ENCODE measurements at regions not wholly inside any gene's neighbourhood (a gene's known extent, or its start where the extent isn't known, plus 50 kb on each side); places are given as distances from the start of the nearest gene placed in this dataset.

DNA sequence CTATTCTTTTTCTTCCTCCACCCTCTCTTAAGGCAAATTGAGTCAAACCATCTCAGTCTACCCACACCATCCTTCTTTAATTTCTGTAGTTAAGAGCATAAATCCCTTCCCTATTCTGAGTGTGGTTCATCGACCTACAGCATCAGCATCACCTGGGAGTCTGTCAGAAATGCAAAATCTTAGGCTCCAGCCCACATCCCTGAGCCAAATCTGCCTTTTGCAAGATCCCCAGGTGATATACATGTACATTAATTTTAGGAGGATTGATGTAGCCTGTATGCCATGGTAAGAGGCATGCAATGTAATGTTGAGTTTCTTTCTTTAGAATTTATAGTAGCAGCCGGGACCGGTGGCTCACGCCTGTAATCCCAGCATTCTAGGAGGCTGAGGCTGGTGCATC is 151.7 kb upstream of the TNP1 start:
- H3K9ac ChIP-seq (ENCODE audit: low read depth in 1 of 3, low read length in 3 of 3), result no peak overlapping the region
- no peaks in the 10 kb centered on the region for H3K4me1 ChIP-seq (ENCODE audit: control insufficient read depth in 3 of 3, insufficient read depth in 3 of 3, low read length in 3 of 3)
- no peaks in the 10 kb centered on the region for H3K9me3 ChIP-seq (ENCODE audit: control insufficient read depth in 3 of 3, low read length in 3 of 3)
- H3K27ac ChIP-seq (ENCODE audit: low read depth, low read length), result no peak overlapping the region
- no peak overlapping the region for H3K4me3 ChIP-seq (ENCODE audit: low read length in 3 of 3)
- H3K36me3 ChIP-seq (ENCODE audit: control insufficient read depth in 3 of 3, insufficient read depth in 3 of 3, low read length in 3 of 3), result no peaks in the 10 kb centered on the region
- no peaks in the 10 kb centered on the region for H3K27me3 ChIP-seq (ENCODE audit: control insufficient read depth in 3 of 3, insufficient read depth in 3 of 3, low read length in 3 of 3)

DNA sequence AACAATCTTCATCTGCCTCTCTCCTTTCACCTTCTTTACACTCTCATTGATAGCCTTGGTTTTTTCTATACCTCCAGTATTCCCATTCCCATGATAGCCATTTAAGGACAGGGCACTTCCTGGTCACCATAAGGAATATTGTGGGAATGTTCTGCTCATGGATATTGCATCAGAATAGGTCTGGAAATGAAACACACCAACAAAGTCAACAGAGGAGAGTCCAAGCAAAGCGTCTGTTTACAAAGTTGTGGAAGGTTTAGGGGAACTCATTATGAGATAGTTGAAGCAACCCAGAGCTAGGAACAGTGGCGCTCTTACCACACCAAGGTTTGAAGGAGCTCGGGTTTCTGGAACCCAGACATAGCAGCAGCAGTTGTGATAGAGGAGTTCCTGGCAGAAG is 150.3 kb upstream of the TNP1 start:
- Histone ChIP-seq H3K9me3 (ENCODE audit: control insufficient read depth in 3 of 3, low read length in 3 of 3) (no peaks in the 10 kb centered on the region), H3K4me1 (ENCODE audit: control insufficient read depth in 3 of 3, insufficient read depth in 3 of 3, low read length in 3 of 3) (peaks cover 0 to 3% (median under 1%) of the 10 kb centered on the region in 3 donors), H3K9ac (ENCODE audit: low read depth in 1 of 3, low read length in 3 of 3) (no peak overlapping the region), H3K4me3 (ENCODE audit: low read length in 3 of 3) (no peak overlapping the region), H3K36me3 (ENCODE audit: control insufficient read depth in 3 of 3, insufficient read depth in 3 of 3, low read length in 3 of 3) (no peaks in the 10 kb centered on the region), H3K27me3 (ENCODE audit: control insufficient read depth in 3 of 3, insufficient read depth in 3 of 3, low read length in 3 of 3) (no peaks in the 10 kb centered on the region), H3K27ac (ENCODE audit: low read depth, low read length) (no peak overlapping the region)

DNA sequence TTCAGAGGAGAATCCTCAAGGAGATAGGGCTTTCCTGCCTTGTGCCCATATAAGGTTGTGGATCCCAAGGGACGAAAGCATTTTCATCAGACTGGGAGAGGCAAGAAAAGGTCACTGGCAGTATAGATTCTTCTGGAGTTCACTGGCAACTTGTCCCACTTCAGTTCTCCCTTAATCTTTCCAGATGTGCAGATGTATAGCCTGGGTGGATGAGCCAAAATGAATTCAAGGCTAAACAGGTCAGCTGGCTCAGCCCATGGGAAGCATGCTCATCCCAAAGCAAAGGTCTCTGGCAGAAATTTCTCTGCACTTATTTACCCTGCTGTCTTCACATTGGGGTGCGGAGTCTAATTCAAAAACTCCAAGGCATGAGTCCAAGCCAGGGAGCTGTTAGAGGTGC is 148.9 kb upstream of the TNP1 start:
- H3K4me1 ChIP-seq (ENCODE audit: control insufficient read depth in 3 of 3, insufficient read depth in 3 of 3, low read length in 3 of 3), result peaks cover 0 to 4% (median 3%) of the 10 kb centered on the region in 3 donors
- no peaks in the 10 kb centered on the region for H3K27me3 ChIP-seq (ENCODE audit: control insufficient read depth in 3 of 3, insufficient read depth in 3 of 3, low read length in 3 of 3)
- no peak overlapping the region for H3K9ac ChIP-seq (ENCODE audit: low read depth in 1 of 3, low read length in 3 of 3)
- no peaks in the 10 kb centered on the region for H3K36me3 ChIP-seq (ENCODE audit: control insufficient read depth in 3 of 3, insufficient read depth in 3 of 3, low read length in 3 of 3)
- H3K4me3 ChIP-seq (ENCODE audit: low read length in 3 of 3), result no peak overlapping the region
- H3K27ac ChIP-seq (ENCODE audit: low read depth, low read length), result no peak overlapping the region
- H3K9me3 ChIP-seq (ENCODE audit: control insufficient read depth in 3 of 3, low read length in 3 of 3), result no peaks in the 10 kb centered on the region

DNA sequence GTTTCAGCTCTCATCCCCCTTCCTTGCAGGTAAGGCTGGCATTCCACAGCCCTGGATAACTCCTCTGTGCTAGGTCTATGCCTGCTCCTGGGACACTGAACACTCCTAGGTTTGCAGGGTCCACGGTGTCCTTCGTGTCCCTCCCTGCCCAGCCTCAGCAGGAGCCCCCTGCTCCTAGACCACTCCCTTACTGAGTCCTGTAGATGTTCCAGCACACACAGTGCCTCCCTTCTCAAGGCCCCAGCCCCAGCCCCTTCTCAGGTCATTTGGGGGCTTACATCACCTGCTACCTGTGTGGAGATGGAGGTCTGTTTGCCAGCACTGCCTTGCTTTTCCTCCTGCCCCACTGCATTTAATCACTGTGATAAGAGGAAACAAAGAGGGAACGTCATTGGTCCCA is 146.4 kb upstream of the TNP1 start:
- H3K4me1 ChIP-seq (ENCODE audit: control insufficient read depth in 3 of 3, insufficient read depth in 3 of 3, low read length in 3 of 3), result peaks cover 0 to 4% (median 3%) of the 10 kb centered on the region in 3 donors
- no peak overlapping the region for H3K9ac ChIP-seq (ENCODE audit: low read depth in 1 of 3, low read length in 3 of 3)
- H3K27me3 ChIP-seq (ENCODE audit: control insufficient read depth in 3 of 3, insufficient read depth in 3 of 3, low read length in 3 of 3), result no peaks in the 10 kb centered on the region
- H3K27ac ChIP-seq (ENCODE audit: low read depth, low read length), result no peak overlapping the region
- no peaks in the 10 kb centered on the region for H3K9me3 ChIP-seq (ENCODE audit: control insufficient read depth in 3 of 3, low read length in 3 of 3)
- no peaks in the 10 kb centered on the region for H3K36me3 ChIP-seq (ENCODE audit: control insufficient read depth in 3 of 3, insufficient read depth in 3 of 3, low read length in 3 of 3)
- H3K4me3 ChIP-seq (ENCODE audit: low read length in 3 of 3), result no peak overlapping the region

DNA sequence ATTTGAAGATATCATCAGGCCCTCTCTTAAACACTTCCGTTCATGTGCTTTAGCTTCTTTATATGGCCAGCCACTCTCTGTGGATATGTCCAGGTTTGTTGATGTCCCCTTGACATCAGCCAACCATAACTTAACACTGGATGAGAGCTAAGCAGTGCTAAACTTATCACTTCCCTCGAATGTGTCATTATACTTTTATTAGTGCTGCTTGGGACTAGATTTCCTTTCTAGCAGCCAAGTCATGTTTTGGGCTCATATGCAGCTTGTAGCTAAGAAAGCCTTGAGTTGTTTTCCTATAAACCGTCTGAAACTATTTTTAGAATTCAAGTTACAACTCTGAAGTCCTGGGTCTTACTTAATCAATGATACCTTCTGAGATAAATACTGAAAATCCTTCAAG is 144.8 kb upstream of the TNP1 start:
- Histone ChIP-seq H3K27ac (ENCODE audit: low read depth, low read length) (no peak overlapping the region), H3K4me3 (ENCODE audit: low read length in 3 of 3) (no peak overlapping the region), H3K4me1 (ENCODE audit: control insufficient read depth in 3 of 3, insufficient read depth in 3 of 3, low read length in 3 of 3) (peaks cover 0 to 4% (median 3%) of the 10 kb centered on the region in 3 donors), H3K9ac (ENCODE audit: low read depth in 1 of 3, low read length in 3 of 3) (no peak overlapping the region), H3K9me3 (ENCODE audit: control insufficient read depth in 3 of 3, low read length in 3 of 3) (no peaks in the 10 kb centered on the region), H3K36me3 (ENCODE audit: control insufficient read depth in 3 of 3, insufficient read depth in 3 of 3, low read length in 3 of 3) (no peaks in the 10 kb centered on the region), H3K27me3 (ENCODE audit: control insufficient read depth in 3 of 3, insufficient read depth in 3 of 3, low read length in 3 of 3) (no peaks in the 10 kb centered on the region)

DNA sequence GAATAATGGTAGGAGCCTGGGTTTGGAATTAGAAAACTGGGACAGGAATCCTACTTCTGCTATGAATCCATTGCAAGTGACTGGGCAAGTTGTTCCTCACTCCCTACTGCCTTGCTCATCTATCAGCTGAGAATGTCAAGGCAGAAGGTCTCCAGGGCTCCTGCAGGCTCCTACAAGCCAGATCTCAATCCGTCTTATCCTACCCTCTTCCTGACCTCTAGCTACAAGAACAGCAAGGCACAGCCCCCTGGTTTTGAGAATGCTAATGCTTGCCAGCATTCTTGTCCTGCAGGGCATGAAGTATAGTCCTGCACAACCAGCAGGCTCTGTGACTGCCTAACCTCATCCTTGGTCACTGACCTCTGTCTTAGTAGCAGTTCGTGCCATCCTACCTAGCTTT is 141.9 kb upstream of the TNP1 start:
- Histone ChIP-seq H3K4me1 (ENCODE audit: control insufficient read depth in 3 of 3, insufficient read depth in 3 of 3, low read length in 3 of 3) (peaks cover 0 to 4% (median 3%) of the 10 kb centered on the region in 3 donors), H3K9ac (ENCODE audit: low read depth in 1 of 3, low read length in 3 of 3) (no peak overlapping the region), H3K4me3 (ENCODE audit: low read length in 3 of 3) (no peak overlapping the region), H3K27me3 (ENCODE audit: control insufficient read depth in 3 of 3, insufficient read depth in 3 of 3, low read length in 3 of 3) (no peaks in the 10 kb centered on the region), H3K9me3 (ENCODE audit: control insufficient read depth in 3 of 3, low read length in 3 of 3) (no peaks in the 10 kb centered on the region), H3K36me3 (ENCODE audit: control insufficient read depth in 3 of 3, insufficient read depth in 3 of 3, low read length in 3 of 3) (no peaks in the 10 kb centered on the region), H3K27ac (ENCODE audit: low read depth, low read length) (no peak overlapping the region)

DNA sequence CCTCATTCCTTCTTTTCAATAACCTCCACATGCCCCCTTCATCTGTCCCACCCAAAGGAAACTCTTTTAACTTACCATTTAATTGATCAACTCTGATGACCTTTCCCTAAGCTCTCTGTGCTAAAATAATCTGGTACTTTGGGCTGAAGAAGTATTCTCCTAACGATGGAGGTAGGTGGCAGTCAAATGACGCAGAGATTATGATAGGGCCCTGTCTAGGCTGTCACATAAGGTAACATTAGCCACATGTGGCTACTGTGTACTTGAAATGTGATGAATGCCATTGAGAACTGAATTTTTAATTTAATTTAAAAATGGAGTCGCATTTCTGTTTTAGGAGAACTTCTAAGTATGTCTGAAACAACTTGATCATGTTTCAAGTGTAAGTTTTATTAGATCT is 140.5 kb upstream of the TNP1 start:
- Histone ChIP-seq H3K9ac (ENCODE audit: low read depth in 1 of 3, low read length in 3 of 3) (no peak overlapping the region), H3K27me3 (ENCODE audit: control insufficient read depth in 3 of 3, insufficient read depth in 3 of 3, low read length in 3 of 3) (no peaks in the 10 kb centered on the region), H3K9me3 (ENCODE audit: control insufficient read depth in 3 of 3, low read length in 3 of 3) (no peaks in the 10 kb centered on the region), H3K27ac (ENCODE audit: low read depth, low read length) (no peak overlapping the region), H3K4me3 (ENCODE audit: low read length in 3 of 3) (no peak overlapping the region), H3K4me1 (ENCODE audit: control insufficient read depth in 3 of 3, insufficient read depth in 3 of 3, low read length in 3 of 3) (peaks cover 0 to 4% (median 2%) of the 10 kb centered on the region in 3 donors), H3K36me3 (ENCODE audit: control insufficient read depth in 3 of 3, insufficient read depth in 3 of 3, low read length in 3 of 3) (no peaks in the 10 kb centered on the region)

DNA sequence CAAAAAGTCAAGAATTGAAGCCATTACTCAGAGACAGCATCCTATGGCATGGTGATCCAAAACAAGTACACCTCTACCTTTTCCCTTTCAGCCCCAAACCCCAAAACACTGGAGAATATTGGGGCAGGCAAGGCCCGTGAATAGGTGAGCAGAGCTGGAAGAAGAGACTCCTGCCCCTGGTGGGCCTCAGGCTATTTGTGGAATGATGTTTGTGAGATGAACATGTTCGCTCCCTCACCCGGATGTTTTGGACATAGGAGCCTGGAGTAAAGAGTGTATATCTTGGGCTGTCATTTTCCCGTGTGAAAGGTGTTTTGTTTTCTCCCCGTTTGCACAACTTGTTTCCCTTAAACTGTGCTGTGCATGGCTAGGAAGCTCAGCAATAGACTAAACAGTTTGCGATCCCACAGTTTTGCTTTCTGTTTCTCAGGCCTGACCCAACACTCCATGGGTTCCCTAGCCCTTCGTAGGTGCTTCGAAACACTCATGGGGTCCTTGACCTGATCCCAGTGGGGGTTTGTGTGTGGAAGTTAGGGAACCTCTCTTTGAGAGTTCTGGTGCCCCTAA is 136.5 kb upstream of the TNP1 start:
- Histone ChIP-seq H3K27me3 (ENCODE audit: control insufficient read depth in 3 of 3, insufficient read depth in 3 of 3, low read length in 3 of 3) (no peaks in the 10 kb centered on the region), H3K4me3 (ENCODE audit: low read length in 3 of 3) (no peak overlapping the region), H3K9ac (ENCODE audit: low read depth in 1 of 3, low read length in 3 of 3) (no peak overlapping the region), H3K27ac (ENCODE audit: low read depth, low read length) (no peak overlapping the region), H3K36me3 (ENCODE audit: control insufficient read depth in 3 of 3, insufficient read depth in 3 of 3, low read length in 3 of 3) (no peaks in the 10 kb centered on the region), H3K4me1 (ENCODE audit: control insufficient read depth in 3 of 3, insufficient read depth in 3 of 3, low read length in 3 of 3) (peaks cover 4 to 6% (median 4%) of the 10 kb centered on the region in 3 donors), H3K9me3 (ENCODE audit: control insufficient read depth in 3 of 3, low read length in 3 of 3) (no peaks in the 10 kb centered on the region)

DNA sequence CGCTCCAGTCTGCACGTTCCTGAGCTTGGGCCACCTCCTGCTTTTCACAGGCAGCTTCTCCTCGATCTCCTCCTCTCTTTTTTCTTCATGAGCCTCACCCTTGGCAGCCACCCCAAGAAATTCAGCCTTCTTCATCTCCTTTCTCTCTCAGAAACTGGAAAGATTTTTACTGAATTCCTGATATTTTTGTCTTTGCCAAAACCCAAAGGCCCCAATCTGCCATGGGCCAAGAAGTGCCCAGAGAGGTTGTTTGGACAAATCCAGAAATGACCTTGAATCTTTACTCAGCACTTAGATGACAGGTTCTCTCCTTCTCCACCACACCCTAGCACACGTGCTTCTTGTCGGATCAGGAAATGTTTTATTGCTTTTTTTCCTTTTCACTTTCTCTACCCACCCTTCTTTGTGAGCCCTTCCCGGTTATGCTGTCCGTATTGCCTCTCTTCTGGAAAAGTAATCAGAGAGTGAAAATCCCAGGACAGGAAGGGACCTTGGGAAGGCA is 134.5 kb upstream of the TNP1 start:
- no peak overlapping the region for H3K9ac ChIP-seq (ENCODE audit: low read depth in 1 of 3, low read length in 3 of 3)
- no peaks in the 10 kb centered on the region for H3K36me3 ChIP-seq (ENCODE audit: control insufficient read depth in 3 of 3, insufficient read depth in 3 of 3, low read length in 3 of 3)
- no peaks in the 10 kb centered on the region for H3K27me3 ChIP-seq (ENCODE audit: control insufficient read depth in 3 of 3, insufficient read depth in 3 of 3, low read length in 3 of 3)
- H3K4me1 ChIP-seq (ENCODE audit: control insufficient read depth in 3 of 3, insufficient read depth in 3 of 3, low read length in 3 of 3), result peaks cover 4 to 6% (median 5%) of the 10 kb centered on the region in 3 donors
- H3K27ac ChIP-seq (ENCODE audit: low read depth, low read length), result peak overlapping the region; percentile 42
- no peaks in the 10 kb centered on the region for H3K9me3 ChIP-seq (ENCODE audit: control insufficient read depth in 3 of 3, low read length in 3 of 3)
- H3K4me3 ChIP-seq (ENCODE audit: low read length in 3 of 3), result no peak overlapping the region

DNA sequence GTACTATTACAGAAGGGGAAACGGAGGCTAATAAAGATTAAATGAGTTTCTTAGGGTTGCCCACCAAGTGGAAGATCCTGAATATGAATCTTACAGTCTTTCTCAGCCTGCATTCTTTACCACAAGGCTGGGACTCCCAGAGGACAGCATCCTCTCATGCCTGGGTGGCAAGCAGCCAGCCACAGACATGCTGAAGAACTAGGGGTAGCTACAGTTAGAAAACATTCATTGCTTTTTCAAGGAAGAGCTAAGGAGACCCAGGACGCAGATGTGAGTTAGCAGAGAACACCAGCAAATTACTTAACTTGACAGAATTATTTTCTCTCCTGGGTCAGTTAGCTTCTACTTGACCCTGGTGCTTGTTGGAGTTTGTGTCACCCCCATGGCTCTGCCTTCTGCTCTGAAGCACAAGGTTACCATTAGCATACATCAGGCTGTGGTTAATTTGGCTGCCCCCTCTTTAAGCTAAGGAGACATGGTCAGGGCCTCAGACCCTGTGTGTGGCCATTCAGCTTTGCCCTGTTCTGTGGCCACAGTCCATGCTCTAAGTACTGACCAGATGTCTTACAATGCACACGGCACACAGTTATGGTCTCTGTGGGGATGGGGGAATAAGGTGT is 132.3 kb upstream of the TNP1 start:
- H3K9me3 ChIP-seq (ENCODE audit: control insufficient read depth in 3 of 3, low read length in 3 of 3), result no peaks in the 10 kb centered on the region
- H3K4me3 ChIP-seq (ENCODE audit: low read length in 3 of 3), result no peak overlapping the region
- no peaks in the 10 kb centered on the region for H3K27me3 ChIP-seq (ENCODE audit: control insufficient read depth in 3 of 3, insufficient read depth in 3 of 3, low read length in 3 of 3)
- no peak overlapping the region for H3K27ac ChIP-seq (ENCODE audit: low read depth, low read length)
- H3K36me3 ChIP-seq (ENCODE audit: control insufficient read depth in 3 of 3, insufficient read depth in 3 of 3, low read length in 3 of 3), result no peaks in the 10 kb centered on the region
- H3K4me1 ChIP-seq (ENCODE audit: control insufficient read depth in 3 of 3, insufficient read depth in 3 of 3, low read length in 3 of 3), result peaks cover 4 to 12% (median 6%) of the 10 kb centered on the region in 3 donors
- no peak overlapping the region for H3K9ac ChIP-seq (ENCODE audit: low read depth in 1 of 3, low read length in 3 of 3)
